HG03342 (cell line): ENCODE measurements at regions not wholly inside any gene's neighbourhood (a gene's known extent, or its start where the extent isn't known, plus 50 kb on each side); places are given as distances from the start of the nearest gene placed in this dataset.

Source experiments
- ATAC-seq: cut with Tn5 transposase; IDR thresholded peaks from one replicate; pipeline ENCODE4 v1.9.1; 2021; ENCODE audit warnings: mild to moderate bottlenecking, moderate library complexity; ENCODE audit not compliant: unreplicated experiment

DNA sequence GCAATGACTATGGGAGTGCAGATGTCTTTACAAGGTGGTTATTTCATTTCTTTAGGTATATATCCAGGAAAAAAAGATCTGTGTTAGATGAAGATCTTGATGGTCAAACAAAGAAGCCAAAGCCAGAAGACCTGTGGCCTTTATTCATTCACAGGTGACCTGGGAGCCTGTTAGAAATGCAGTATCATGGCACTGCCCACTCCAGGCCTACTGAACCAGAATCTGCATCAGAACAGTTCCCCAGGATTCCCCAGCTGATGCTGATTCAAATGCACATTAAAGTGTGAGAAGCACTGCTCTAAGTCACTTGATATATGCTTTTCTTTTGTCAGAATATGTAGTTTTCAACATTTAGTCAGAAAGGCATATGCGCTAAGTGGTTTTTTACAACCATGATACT is 251.1 kb downstream of the IPMK start:
- no peak for ATAC-seq

DNA sequence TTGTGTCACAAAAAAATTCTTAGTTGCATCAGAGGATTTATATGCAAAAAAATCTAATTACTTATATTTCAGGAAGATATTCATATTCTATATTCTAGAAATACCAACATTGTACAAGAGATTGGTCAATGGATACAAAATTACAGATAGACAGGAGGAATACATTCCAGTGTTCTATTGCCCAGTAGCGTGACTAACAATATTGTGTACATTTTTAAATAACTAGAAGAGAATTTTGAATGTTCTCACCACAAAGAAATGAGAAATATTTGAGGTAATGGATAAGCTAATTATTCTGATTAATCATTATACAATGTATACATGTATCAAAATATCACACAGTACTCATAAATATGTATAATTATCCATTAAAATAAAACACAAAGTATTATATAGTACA is 253.3 kb downstream of the IPMK start:
- ATAC-seq: no peak

DNA sequence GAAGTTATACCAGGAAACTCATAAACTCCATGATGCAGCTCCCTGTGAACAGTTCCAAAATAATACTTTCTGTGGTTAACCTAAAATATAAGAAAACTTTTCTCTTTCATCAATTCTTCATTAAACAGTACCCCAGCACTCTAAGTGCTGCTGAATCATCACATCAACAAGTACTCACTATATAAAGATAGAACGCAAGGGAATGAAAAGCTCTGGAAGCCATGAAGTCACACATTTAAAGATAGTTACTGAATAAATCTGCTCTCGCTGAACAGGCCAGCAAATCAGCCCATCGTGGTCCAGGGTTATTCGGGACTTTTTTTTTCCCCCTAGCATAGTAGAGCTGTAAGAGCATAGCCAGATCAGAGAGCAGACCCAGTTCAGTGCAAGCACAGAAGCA is 254.3 kb downstream of the IPMK start:
- ATAC-seq: no peak

DNA sequence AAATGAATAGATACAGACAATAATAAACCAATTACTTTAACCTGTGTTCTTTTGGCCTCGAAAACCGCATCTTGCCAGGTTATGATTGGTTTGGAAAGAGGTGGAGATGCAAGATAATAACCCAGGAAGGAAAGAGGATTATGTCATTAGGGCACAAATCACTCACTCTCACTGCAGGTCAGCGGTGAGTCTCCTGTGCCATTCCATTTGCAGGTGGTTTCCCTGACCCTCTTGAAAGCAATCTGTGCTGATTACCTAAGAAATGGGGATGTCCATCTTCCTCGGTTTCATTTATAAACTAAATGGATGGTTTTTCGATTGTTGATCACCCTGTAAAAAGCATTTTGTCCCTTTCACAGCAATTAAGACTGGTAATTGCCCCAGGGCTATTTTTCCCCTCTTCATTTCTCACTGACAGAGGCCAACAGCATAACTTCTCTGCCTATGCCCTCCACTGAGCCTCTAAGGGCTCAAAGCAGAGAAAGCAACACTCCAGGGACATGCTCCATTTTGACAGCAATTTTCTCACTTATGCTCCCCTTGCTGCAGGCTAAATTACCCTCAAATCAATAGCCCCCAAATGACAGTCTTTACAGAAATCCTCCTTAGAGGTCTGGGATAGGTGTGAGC is 257.5 kb downstream of the IPMK start:
- no peak for ATAC-seq

DNA sequence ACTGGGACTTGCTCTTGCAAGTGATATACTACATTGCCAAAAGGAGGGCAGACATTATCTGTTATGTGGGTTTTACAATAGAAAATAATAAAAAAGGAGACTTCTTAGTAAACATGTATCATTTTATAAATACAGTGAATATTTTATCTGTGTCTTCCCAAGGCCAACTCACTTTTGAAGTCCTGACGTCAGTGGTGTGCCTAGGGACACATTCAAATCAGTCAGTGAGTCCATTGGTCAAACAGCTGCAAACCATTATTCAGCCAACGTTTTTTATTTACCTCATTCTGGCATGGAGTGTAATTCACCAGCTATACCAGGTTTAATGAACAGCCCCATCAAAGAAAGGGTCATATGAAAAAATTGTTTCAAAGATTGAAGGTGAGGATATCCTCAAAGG is 263.7 kb downstream of the IPMK start:
- ATAC-seq: no peak

DNA sequence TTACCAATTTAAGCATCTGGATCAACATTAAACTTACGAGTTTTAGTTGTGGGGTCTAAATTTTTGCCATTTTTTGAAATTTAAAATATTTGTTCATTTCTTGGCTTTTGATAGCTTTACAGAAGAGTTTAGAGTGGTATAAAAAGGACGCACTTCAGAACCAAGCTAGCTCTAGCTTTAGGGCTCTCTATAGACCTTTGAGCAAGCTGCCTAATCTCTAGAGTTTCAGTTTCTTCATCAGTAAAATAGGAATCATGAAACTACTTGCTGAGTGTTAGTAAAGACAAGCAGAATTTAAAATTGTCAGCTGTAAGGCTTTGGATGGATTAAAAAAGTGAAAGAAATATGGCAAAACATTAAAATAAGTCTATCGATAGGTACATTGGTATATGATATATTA is 266.5 kb downstream of the IPMK start:
- no peak for ATAC-seq

DNA sequence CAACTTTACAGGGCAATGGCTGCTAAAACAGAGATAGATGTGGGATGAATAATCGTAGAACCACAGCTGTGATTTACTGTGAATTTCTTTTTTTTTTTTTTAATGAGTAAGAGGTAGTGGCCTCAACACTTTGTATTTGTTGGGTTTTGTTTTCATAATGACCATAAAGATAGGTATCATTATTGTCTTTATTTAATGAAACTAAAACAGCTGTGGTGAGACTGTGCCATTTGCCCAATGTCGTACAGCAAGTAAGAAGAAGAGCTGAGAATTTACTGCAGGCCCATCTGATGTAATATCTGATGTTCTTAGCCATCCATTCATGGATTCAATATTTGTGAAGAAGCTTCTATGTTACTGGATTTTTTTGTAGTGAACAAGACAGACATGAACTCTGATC is 271.2 kb downstream of the IPMK start:
- ATAC-seq: no peak

DNA sequence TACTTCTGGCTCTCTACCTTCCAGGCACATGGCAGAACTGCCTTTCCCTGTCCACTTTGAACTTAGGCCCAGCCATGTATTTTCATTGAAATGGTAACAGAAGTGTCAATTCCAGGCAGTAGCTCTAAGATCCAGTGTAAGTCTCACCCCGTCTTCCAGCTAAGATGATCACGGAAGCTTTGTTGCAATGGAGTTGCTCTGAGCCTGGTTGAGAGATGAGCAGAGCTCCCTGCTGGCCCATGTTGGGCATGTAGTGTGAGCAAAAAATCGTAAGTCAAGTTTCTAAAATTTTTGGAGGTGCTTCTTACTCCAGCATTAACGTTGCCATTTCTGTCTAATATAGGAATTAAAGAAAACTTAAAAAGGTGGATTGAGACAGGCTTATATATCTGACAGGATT is 274.4 kb downstream of the IPMK start:
- no peak for ATAC-seq

DNA sequence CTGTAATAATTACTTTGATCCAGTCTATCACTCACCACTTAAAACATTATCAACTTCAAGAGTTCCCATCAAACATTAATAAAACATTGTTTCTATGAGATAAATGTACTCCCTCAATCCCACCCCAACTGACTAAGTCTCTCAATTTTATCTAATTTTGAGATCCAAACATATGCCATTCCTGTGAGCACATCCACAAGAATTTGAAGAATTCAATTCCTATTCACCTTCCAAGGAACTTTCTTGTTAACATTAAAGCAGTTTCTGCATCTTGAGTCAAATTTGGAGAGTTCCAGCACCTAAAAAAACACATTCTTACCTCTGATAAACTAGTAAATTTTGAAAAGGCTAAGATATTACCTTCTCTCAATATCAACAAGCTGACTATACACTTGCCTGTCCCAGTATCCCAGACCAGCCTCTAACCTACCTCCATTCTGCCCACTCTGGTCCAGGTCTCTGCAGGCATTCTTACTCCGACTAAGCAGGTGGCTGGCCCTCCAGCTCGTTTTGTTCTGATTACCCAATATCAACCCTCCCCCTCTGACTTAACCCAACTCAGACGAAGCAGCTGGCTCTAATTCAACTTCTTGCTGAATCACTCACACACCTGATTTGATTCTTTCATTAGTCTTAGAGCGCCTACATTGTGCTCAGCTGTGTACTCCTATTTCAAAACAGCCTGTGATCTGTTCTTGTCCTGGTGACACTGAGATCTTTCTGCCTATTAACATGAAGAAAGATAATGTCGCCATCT is 275.2 kb downstream of the IPMK start:
- no peak for ATAC-seq

DNA sequence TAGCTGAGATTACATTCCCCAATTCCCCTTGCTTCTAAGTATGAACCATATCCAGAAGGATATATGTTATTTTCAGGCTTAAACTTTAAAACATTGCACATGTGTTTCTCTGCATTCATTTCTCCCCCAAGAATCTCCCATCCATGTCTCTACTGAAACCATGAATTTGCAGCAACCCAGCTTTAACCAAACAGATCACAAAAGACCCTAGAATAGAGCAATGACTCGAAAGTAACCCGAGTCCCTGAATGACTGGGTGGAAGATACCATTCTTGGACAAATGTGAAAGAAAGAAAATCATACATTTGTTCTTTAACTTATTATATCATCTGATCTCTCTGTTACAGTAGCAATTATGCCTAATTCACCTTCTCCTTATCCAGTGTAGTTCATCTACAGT is 278.7 kb downstream of the IPMK start:
- ATAC-seq: no peak

DNA sequence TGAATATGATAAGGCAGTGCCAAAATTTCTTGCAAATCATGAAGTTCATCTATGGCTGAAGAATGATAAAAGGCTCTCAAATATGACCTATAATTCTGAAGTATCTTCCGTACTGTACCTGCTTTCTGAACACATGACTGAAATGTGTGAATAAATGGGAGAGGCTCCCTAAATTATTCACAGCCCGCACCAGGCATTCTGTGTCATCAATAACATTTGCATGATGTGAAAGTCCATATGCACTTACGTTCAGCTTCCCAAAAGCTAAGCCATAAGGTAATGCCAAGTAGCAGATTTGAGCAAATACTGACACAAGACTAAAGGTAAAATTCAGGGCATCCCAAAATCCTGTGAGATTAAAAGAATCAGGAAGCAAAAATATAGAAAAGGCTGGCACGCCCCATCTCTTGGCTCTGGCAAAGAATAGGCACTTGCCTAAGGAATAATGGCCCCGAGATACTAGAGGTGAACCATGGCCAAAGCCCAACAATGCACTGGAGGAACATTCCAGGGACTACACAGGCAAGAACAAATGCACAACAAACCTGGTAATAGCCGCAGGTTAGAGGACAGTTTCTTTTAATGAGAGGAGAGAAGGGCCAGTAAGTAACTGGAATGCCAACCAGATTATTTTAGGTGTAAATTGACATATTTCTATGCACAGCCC is 280.5 kb downstream of the IPMK start:
- ATAC-seq: no peak

DNA sequence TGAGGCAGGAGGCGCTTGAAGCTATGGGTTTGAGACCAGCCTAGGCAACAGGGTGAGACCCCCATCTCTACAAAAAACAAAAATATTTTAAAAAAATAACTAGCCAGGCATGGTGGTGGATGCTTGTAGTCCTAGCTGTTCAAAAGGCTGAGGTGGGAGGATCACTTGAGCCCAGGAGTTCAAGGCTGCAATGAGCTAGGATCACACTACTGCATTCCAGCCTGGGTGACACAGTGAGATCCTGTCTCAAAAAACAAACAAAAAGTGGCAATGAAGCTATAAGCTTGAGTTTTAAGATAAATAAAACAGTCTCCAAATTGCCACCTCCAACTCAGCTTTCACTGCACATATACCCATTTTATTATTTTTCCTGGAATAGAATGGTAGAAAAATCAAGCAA is 281.3 kb downstream of the IPMK start:
- ATAC-seq: no peak

DNA sequence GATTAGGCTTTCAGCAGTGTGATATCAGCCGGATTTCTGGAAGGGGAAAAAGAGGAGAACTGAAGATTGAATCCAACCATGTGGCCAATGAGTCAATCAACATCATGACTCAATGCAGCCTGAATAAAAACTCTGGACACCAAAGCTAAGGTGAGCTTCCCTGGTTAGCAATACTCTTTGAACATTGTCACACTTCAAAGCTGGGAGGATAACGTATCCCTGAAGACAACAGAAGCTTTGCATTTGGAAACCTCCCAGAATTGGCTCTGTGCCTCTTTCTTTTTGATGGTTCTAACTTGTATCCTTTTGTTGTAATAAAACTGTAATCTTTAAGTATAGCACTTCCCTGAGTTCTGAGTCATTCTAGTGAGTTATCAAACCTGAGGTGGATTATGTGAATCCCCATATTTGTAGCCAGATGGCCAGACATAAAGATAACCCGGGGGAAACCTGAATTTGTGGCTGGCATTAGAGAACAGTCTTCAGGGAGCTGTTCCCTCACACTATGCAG is 284.4 kb downstream of the IPMK start:
- ATAC-seq: no peak

DNA sequence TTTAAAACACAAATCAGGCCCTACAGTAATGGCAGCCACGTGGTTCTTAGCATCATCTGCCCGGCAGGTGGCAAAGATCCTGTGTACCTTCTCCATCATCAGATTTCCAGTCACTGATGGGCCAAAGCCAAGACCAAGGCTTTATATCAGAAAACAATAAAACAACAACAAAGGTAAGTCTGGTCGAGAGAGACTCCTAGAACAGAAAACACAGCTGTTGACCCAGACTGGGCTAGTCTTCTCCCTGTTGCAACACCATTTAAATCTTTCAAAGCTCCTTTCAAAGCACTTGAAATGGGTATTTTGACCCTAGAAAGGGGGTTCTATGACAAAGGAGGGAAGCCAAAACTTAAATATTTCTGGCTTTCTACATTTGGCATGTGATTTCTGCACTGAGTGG is 285.6 kb downstream of the IPMK start:
- no peak for ATAC-seq

DNA sequence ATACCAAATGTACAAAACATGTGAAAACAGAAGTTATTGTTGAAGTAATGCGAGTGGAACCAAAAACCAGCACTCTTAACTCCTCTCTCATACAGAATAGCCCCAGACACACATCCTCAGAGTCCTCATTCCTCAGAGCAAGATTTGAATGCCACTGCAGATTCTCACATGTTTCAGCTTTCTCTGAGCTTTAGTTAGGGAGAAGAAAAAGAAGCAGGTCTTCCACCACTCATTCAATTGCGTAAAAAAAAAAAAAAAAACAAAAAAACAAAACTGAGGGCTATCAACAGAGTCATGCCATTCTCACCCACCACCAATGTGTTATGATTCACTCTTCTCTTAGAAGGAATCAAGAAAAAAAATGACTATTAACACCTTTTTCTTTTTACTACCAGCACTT is 287.7 kb downstream of the IPMK start:
- ATAC-seq: no peak

DNA sequence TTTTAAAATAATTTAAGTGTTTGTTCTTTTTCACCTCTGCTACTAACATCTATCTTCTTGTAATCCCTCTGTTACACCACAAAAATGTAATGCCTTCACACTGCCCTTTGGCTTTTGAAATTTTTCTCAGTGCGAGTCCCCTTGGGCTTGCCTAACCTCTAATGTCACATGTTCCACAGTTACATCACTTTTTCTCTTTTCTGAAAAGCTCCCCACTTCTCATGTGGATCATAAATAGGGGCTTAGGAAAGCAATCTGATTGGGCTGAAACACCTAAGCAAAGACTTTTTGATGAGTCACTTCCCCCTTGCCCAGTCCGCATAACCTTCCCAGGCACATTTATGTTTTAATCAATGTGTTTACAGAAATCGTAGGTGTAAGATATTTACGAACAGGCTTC is 288.2 kb downstream of the IPMK start:
- no peak for ATAC-seq

DNA sequence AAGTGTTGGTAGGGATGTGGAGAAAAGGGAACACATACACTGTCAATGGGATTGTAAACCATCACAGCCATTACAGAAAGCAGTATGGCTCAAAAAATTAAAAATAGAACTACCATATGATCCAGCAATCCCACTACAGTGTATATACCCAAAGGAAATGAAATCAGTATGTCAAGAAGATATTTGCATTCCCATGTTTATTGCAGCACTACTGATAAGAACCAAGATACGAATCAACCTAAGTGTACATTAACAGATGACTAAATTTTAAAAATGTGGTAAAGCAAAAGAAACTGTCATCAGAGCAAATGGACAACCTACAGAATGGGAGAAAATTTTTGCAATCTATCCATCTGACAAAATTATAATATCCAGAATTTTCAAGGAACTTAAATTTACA is 290.4 kb downstream of the IPMK start:
- ATAC-seq: no peak

DNA sequence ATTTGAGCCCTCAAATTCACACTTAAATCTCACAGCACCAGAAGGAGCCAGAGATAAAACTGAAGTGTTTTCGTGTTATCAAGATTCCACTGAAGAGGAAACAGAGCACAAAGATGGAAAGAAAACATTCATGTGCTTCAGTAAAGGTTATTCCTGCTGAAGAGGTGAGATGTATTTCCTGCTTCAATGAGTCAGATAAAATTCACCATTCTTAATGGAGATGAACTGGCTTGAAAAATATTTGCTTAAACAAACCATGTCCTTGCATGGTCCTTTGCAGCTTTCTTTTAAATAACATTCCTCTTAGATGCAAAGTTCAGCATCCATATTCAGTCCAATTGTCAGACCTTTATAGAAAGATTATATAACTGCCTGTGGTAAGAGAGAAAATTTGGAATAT is 294.2 kb downstream of the IPMK start:
- ATAC-seq: no peak

DNA sequence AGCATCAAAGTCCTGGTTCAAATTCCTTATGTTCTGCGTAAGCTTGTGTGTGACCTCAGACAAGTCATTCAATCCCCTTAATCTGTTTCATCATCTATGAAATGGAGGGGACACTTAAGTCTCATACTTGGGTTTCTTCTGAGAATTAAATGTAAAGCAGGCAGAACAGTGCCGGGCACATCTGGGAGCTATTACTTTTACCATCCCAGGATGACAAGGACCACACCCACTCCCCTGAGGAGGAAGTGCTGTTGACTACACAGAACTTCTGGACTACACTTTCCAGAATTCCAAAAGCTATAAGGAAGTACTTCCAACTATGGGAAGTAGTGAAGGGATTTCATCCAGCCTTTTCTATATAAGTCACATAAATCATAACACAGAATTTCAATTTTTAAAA is 294.9 kb downstream of the IPMK start:
- no peak for ATAC-seq

DNA sequence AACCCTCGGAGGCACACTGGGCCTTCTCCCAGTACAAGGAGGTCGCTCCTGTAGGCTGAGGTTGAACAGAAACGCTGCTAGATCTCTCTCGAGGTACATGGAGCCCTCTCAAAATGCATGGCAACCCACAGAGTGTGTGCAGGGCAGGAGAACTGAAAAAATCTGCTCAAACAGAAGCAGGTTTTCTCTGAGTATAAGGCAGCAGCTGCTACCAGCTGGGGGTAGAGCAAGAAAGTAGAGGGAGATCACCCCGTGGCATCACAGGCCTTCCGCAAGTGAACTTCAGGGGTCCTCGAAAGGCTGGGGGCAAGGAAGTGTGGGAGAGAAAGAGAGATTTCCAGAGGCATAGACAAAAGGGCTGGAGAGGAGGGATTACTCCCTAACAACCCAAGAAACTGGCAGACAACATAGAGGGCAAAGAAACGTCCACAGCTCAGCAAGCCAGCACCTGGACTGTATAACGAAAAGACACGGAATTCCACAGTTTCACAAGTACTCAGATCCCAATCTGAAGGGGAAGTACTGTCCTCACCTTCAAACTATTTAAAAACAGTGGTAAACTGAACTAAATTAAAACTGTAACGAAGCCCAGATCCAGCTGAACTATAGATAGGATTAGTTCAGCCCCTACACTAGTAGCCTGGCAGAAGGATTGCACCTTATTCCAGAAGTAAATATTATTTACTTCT is 299.2 kb downstream of the IPMK start:
- ATAC-seq: no peak

DNA sequence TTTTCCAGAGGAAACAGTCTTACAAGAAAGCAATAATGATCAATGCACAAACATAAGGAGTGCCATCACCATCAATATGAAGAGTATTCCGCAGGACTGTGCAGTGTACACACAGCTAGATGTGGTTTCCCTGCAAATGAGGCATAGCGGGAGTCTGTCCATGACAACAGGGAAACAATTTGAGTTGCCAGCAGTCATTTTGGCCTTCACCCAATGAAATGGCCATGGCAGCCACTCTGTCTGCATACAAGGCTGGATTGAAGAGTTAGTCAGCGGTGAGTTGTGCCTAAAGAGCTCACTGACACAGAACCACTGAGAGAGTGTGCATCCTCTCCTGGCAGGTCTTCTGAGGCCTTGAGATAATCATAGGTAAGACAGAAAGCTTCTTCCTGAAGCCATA is 303.3 kb downstream of the IPMK start:
- ATAC-seq: no peak

DNA sequence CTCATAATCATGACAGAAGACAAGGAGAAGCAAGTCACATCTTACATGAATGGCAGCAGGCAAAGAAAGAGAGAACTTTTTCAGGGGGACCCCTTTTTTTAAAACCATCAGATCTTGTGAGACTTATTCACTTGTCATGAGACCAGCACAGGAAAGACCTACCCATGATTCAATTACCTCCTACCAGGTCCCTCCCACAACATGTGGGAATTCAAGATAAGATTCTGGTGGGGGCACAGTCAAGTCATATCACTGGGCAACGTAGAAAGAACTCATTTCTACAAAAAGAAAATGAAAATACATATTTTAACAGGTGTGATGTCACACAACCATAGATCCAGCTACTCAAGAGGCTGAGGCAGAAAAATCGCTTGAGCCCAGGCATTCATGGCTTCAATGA is 304.1 kb downstream of the IPMK start:
- no peak for ATAC-seq
